ENCODE measurements at regions not wholly inside any gene's neighbourhood (a gene's known extent, or its start where the extent isn't known, plus 50 kb on each side); places are given as distances from the start of the nearest gene placed in this dataset.

DNA sequence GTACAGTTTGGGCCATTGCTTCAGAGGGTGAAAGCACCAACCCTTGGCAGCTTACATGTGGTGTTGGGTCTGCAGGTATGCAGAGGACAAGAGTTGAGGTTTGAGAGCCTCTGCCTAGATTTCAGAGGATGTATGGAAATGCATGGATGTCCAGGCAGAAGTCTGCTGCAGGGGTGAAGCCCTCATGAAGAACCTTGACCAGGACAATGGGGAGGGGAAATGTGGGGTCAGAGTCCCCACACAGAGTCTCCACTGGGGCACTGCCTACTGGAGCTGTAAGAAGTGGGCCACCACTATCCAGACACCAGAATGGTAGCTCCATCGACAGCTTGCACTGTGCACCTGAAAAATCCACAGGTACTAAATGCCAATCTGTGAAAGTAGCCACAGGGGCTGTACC lies 113.6 kb upstream of the SPATA31C2 start:
- no peaks in the 10 kb centered on the region for H3K9me3 ChIP-seq
- intact Hi-C loops (cut with DNase I; ENCODE audit: low total_unique reads) = no loop called here

GRCh38 chr9:88243736-88244135 lies 105.5 kb upstream of the SPATA31C2 start:
- in situ Hi-C loops (cut with MboI; ENCODE audit: low sequenced_read_pairs in 4 of 4) (no loop called here), intact Hi-C loops (cut with DNase I; ENCODE audit: low total_unique reads) (no loop called here)
- Histone ChIP-seq H3K27ac (no peak overlapping the region), H3K27me3 (no peaks in the 10 kb centered on the region), H3K4me1 (no peaks in the 10 kb centered on the region), H3K9me3 (no peaks in the 10 kb centered on the region), H3K4me3 (no peak overlapping the region), H3K36me3 (no peaks in the 10 kb centered on the region)
- no peak for ATAC-seq
- no peak for TF ChIP-seq POLR2A (IDR thresholded peaks at IDR 0.05)
- TF ChIP-seq, protein P1, sequence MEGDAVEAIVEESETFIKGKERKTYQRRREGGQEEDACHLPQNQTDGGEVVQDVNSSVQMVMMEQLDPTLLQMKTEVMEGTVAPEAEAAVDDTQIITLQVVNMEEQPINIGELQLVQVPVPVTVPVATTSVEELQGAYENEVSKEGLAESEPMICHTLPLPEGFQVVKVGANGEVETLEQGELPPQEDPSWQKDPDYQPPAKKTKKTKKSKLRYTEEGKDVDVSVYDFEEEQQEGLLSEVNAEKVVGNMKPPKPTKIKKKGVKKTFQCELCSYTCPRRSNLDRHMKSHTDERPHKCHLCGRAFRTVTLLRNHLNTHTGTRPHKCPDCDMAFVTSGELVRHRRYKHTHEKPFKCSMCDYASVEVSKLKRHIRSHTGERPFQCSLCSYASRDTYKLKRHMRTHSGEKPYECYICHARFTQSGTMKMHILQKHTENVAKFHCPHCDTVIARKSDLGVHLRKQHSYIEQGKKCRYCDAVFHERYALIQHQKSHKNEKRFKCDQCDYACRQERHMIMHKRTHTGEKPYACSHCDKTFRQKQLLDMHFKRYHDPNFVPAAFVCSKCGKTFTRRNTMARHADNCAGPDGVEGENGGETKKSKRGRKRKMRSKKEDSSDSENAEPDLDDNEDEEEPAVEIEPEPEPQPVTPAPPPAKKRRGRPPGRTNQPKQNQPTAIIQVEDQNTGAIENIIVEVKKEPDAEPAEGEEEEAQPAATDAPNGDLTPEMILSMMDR (IDR thresholded peaks at IDR 0.05 in 4 of 5, conservative IDR thresholded peaks at IDR 0.05 in 1 of 5) = no peak
- no peak for DNase-seq

More for the DNA sequence above, 113.6 kb upstream of the SPATA31C2 start:
- Histone ChIP-seq H3K27me3 (no peaks in the 10 kb centered on the region), H3K4me3 (no peak overlapping the region), H3K36me3 (no peaks in the 10 kb centered on the region), H3K4me1 (no peaks in the 10 kb centered on the region), H3K27ac (no peak overlapping the region)
- ATAC-seq (no peak), DNase-seq (no peak)
- TF ChIP-seq, protein P1 (IDR thresholded peaks at IDR 0.05 in 4 of 5, conservative IDR thresholded peaks at IDR 0.05 in 1 of 5) = no peak
- TF ChIP-seq POLR2A (IDR thresholded peaks at IDR 0.05) = no peak
- in situ Hi-C loops (cut with MboI; ENCODE audit: low sequenced_read_pairs in 4 of 4) = no loop called here

GRCh38 chr9:88242879-88243278 lies 104.6 kb upstream of the SPATA31C2 start:
- Histone ChIP-seq H3K4me3 (no peak overlapping the region), H3K27ac (no peak overlapping the region), H3K27me3 (no peaks in the 10 kb centered on the region), H3K9me3 (no peaks in the 10 kb centered on the region), H3K36me3 (no peaks in the 10 kb centered on the region), H3K4me1 (no peaks in the 10 kb centered on the region)
- in situ Hi-C loops (cut with MboI; ENCODE audit: low sequenced_read_pairs in 4 of 4) (no loop called here), intact Hi-C loops (cut with DNase I; ENCODE audit: low total_unique reads) (no loop called here)
- DNase-seq (no peak), ATAC-seq (no peak)
- TF ChIP-seq, protein P1 (IDR thresholded peaks at IDR 0.05 in 4 of 5, conservative IDR thresholded peaks at IDR 0.05 in 1 of 5) = no peak
- TF ChIP-seq POLR2A (IDR thresholded peaks at IDR 0.05) = no peak

DNA sequence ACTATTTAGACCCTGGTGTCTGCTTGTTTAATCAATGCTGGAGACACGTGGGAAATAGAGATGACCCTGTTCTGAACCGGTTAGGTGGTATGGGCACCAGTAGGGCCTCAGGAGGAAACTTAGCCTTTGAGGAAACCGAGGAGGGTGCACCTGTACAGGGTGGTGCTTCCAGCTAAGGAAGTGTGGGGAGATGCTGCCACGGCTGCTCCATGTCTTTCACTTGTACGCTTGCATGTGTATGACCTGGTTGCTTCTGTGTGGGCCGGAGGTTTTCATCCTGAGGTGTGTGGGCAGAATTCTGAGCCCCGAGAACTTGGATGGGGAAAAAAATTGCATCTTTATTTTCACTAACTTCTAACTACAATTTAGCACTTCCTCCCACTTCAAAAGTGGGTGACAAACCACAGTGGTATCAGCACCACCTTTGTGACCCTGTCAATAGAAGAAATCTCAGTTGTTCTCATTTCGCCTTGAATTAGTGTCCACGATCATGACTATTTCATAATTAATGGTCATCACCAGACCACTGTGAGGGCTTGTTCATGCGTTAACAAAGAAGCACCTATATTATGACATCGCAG lies 99.8 kb upstream of the SPATA31C2 start:
- DNase-seq (no peak), ATAC-seq (no peak)
- in situ Hi-C loops (cut with MboI; ENCODE audit: low sequenced_read_pairs in 4 of 4) = no loop called here
- Histone ChIP-seq H3K4me1 (no peaks in the 10 kb centered on the region), H3K27ac (no peak overlapping the region), H3K36me3 (no peaks in the 10 kb centered on the region), H3K9me3 (no peaks in the 10 kb centered on the region), H3K27me3 (no peaks in the 10 kb centered on the region), H3K4me3 (no peak overlapping the region)
- intact Hi-C loops (cut with DNase I; ENCODE audit: low total_unique reads) = no loop called here
- TF ChIP-seq POLR2A (IDR thresholded peaks at IDR 0.05) = no peak
- TF ChIP-seq, protein P1 (IDR thresholded peaks at IDR 0.05 in 4 of 5, conservative IDR thresholded peaks at IDR 0.05 in 1 of 5) = no peak

DNA sequence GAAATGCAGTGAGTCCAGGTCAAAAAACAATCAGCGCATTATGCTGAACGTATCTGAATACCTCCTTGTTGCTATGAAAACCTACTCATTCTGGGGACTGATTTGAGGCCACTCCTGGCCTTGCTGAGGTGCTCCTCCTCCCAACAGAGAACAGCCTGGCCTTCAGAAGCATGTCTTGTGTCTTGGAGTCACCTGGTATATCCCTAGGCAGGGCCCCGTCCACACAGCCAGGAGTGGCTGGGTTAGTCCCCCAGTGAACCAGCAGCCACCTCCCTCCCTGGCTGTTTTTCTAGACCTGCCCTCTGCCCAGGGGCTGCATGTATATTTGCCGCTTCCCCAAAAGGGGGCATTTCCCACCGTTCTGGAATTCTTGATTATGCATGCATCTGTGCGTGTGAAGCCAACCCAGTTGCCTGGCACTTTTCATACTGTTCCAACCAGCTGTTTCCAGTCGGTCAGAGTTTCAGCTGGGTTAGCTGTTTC lies 99.2 kb upstream of the SPATA31C2 start:
- Histone ChIP-seq H3K27ac (no peak overlapping the region), H3K4me1 (no peaks in the 10 kb centered on the region), H3K4me3 (no peak overlapping the region), H3K36me3 (no peaks in the 10 kb centered on the region), H3K9me3 (no peaks in the 10 kb centered on the region), H3K27me3 (no peaks in the 10 kb centered on the region)
- no peak for DNase-seq
- in situ Hi-C loops (cut with MboI; ENCODE audit: low sequenced_read_pairs in 4 of 4) (no loop called here), intact Hi-C loops (cut with DNase I; ENCODE audit: low total_unique reads) (no loop called here)
- ATAC-seq = no peak
- TF ChIP-seq POLR2A (IDR thresholded peaks at IDR 0.05) = no peak
- TF ChIP-seq, protein P1 (IDR thresholded peaks at IDR 0.05 in 4 of 5, conservative IDR thresholded peaks at IDR 0.05 in 1 of 5) = no peak

Data from gastrocnemius medialis (tissue), 4 donors.